ENCODE measurements at regions not wholly inside any gene's neighbourhood (a gene's known extent, or its start where the extent isn't known, plus 50 kb on each side); places are given as distances from the start of the nearest gene placed in this dataset.

DNA sequence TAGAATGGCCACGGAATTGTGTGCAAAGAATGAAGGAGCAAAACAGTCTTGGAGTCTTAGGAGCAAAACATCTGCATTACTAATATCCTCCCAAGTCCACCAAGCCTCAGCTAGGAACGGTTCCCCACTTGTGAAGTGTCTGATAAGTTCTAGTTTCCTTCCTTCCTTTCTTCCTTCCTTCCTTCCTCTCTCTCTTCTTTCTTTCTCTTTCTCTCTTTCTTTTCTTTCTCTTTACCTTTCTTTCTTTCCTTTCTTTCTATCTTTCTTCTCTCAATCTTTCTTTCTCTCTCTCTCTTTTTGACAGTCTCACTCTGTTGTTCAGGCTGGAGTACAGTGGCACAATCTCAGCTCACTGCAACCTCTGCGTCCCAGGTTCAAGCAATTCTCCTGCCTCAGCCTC, 160.8 kb downstream of the FOXL1 start:
- DNase-seq (ENCODE audit: low read depth in 2 of 2, low spot score in 1 of 2): no peak

- DNase-seq (ENCODE audit: low read depth in 2 of 2, low spot score in 1 of 2): no peak
Observed at GRCh38 chr16:86739808-86740207, 161.5 kb downstream of the FOXL1 start.

DNA sequence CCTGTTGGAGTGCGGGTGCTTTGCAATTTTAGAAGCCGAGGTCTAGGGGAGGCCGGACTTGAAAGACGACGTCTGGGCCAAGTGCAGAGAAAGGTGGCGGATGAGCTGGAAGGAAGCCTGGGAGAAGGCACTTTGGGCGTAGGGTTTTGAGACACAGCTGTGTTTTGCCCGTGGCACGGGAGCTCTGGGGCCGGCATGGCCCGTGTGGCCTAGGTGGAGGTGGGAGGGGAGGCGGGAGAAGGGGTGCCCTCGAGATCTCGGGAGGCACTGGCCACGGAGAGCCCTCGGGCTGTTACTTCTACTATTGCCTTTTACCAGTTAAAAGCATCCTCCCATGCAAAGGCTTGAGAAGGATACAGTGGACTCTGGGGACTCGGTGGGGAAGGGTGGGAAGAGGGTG, 161.9 kb downstream of the FOXL1 start:
- no peak for DNase-seq (ENCODE audit: low read depth in 2 of 2, low spot score in 1 of 2)

GRCh38 chr16:86740906-86741799, 162.8 kb downstream of the FOXL1 start:
- DNase-seq (ENCODE audit: low read depth in 2 of 2, low spot score in 1 of 2): no peak

DNA sequence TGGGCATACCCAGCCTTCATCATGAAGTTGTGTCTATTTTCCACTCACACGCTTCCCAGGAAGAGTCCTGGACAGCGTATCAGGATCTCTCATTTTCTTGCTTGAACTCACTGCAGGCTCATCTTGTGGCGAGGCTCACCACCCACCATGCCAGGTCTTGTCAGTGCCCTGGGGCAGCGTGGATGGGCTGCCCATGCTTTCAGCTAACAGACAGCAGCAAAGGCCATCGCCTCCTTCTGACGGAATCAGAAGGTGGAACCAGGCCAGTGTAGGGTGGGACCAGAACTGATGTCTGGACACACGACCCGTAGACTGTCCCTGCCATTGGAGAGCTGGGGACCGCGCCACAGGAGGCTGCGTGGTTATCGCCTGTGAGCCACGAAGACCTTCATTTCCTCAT, 169.4 kb downstream of the FOXL1 start:
- DNase-seq (ENCODE audit: low read depth in 2 of 2, low spot score in 1 of 2): no peak

- DNase-seq (ENCODE audit: low read depth in 2 of 2, low spot score in 1 of 2): no peak
Observed at GRCh38 chr16:86748652-86749051, 170.3 kb downstream of the FOXL1 start.

DNA sequence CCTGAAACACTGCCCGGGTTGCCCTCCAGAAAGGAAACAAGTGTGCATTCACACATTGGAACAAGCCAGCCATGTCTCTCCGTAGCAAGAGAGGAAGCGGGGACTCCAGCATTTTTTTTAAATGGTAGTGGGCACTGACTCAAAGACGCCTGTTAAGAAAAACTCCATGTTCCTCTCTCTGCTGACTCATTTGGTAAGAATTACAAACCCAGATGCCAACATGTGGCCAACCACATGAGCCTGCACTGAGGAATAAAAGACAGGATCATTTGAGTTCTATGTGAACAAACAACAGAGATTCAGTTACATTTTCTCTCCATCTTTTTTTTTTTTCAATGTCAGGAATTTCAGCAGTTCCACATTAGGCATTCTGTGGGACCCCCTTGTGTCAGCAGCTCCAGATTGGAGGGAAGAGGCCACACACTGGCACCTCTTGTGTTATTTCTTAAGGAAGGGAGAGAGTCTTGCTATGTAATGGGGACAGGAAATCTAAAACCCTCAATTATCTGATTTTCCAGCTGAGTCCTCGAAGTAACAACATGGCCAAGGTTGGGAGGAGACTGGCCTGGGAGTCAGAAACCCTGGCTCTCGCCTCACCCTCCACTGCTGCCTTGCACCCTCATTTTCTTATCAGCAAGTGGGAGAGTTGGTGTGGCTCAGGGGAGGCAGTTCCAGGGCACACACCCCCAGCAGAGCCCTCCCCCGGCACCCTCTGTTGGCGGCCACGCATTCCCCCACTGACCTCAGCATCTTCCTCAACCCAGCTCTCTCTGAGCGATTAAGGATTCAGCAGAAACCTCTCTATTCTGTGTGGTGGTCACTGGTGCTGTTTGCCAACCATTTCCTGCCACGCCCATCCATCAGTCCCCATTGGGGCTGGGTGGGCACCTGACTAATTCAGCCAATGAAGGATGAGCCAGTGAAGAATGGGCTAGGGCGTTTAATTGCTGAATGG, 173.0 kb downstream of the FOXL1 start:
- no peak for DNase-seq (ENCODE audit: low read depth in 2 of 2, low spot score in 1 of 2)

- no peak for DNase-seq (ENCODE audit: low read depth in 2 of 2, low spot score in 1 of 2)
Observed at GRCh38 chr16:86752582-86753175, 174.3 kb downstream of the FOXL1 start.

DNA sequence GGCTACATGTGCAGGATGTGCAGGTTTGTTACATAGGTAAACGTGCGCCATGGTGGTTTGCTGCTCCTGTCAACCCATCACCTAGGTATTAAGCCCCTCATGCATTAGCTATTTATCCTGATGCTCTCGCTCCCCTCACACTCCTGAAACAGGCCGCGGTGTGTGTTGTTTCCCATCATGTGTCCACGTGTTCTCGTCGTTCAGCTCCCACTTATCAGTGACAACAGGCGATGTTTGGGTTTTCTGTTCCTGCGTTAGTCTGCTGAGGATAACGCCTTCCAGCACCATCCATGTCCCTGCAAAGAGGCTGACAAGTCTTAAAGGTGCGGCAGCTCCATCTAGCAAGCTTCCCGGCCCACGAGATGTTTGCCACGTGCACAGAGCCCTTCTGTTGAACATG, 175.1 kb downstream of the FOXL1 start:
- DNase-seq (ENCODE audit: low read depth in 2 of 2, low spot score in 1 of 2): no peak

DNA sequence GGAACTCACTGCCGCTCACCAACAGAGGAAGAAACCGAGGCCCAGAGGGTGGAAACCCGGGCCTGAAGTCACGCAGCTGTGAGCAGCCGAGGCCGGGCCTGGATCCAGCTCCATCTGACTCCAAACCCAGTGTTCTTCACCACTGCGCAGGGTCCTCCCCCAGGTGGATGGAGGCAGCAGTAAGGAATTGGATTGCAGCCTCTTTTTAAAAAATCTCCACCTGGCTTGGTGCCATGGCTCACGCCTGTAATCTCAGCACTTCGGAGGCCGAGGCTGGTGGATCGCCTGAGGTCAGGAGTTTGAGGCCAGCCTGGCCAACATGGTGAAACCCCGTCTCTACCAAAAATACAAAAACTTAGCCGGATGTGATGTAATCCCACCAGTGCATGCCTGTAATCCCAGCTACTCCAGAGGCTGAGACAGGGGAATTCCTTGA, 177.2 kb downstream of the FOXL1 start:
- DNase-seq (ENCODE audit: low read depth in 2 of 2, low spot score in 1 of 2): no peak

DNA sequence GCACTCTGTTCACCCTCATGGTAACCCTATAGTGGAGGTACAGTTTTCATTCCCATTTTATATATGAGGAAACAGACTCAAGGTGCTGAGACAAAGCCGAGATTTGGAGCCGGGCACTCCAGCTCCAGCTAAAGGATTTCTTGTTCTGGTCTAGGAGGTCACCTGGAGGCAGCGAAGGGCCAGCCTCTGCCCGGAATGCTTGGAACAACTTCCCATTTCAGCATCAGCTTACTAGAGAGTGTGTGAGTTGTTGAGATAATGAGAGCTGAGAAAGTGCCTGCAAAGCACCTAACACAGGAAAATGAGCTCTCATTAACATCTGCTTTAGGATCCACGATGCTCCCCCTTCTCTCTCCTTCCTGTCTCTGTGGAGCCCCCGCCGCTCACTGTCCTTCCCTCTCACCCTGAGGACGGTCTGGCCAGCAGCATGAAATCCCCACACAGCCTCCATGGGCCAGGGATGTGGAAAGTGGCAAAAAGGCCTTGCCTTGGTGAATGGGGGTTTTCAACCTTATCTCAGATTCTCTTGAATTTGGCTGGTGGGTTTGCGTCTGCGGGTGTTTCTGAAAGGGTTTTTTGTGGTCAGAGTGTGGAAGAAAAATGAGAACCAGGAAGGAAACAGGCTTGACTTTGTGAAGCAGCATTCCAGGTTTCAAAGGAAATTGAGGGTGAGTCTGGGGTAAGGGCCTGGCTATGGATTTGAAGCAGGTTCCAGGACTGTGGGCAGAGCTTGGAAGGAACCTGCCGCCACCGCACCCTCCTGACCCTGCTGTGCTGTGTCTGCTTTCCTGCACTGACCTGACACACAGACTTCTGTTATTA, 178.7 kb downstream of the FOXL1 start:
- no peak for DNase-seq (ENCODE audit: low read depth in 2 of 2, low spot score in 1 of 2)

DNA sequence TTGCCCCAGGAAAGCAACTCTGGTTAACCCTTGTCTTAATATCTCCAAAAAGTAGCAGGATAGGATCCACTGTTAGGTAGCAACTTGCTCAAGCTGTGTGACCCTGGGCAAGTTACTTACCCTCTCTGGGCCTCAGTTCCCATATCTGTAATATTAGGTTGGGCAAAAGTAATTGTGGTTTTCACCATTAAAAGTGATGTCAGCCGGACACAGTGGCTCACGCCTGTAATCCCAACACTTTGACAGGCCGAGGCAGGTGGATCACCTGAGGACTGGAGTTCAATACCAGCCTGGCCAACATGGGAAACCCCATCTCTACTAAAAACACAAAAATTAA, 179.3 kb downstream of the FOXL1 start:
- no peak for DNase-seq (ENCODE audit: low read depth in 2 of 2, low spot score in 1 of 2)

DNA sequence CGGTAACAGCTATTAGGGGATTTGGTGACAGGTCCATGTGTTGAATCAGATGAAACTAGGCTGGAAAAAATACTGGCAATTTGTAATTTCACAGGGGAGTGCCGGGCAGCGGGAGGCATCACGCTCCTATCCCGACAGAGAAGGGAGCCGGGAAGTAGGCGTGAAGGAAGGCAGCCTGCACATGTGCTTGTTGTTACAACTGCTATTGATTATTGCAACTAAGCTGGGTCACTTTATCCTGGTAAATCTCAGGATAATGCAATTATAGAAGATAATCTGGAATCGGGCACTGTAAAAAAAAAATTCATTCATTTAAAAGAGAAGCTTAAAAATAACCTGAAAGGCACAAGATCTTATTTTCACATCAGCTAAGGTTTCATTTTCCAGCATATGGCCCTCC, 180.6 kb downstream of the FOXL1 start:
- no peak for DNase-seq (ENCODE audit: low read depth in 2 of 2, low spot score in 1 of 2)

- DNase-seq (ENCODE audit: low read depth in 2 of 2, low spot score in 1 of 2): peak in 1 of 2 donors; percentile 24
Observed at GRCh38 chr16:86761111-86762031, 183.0 kb downstream of the FOXL1 start.

DNA sequence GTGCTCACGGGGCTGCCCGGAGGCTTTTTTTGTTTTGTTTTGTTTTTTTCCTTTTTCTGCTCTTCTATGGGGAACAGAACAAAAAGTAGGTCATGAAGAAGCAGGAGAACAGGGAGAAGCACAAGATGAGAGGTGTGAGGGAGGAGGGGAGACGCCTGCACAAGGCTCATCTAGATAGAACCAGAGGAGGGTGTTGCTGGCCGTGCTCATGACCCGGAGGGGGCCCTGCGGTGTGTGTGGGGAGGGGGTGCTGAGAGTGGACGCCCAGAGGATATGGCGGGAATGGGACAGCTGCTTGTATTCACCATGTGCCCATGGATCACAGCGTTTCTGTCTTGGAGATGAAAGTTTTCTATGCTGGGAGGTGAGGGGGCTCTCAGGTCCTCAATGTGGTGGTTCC, 183.7 kb downstream of the FOXL1 start:
- DNase-seq (ENCODE audit: low read depth in 2 of 2, low spot score in 1 of 2): no peak

GRCh38 chr16:86763819-86764218, 185.5 kb downstream of the FOXL1 start:
- DNase-seq (ENCODE audit: low read depth in 2 of 2, low spot score in 1 of 2): no peak

DNA sequence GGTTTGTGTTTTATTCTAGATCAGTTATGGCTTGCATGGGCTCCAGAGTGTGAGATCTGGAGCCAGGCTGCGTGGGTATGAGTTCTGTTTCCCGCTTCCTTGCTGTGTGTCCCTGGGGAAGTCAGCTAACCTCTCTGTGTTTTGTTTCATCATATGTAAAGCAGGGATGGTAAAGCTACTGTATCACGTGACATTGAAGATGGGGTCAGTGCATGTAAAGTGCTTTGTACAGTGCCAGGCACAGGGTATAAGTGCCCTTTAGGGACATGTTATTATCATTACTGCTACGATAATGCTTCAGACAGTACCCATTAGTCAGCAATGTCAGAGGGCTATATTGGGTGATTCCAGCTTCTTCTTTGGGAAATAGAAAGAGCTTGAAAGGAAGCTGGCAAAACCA, 186.2 kb downstream of the FOXL1 start:
- DNase-seq (ENCODE audit: low read depth in 2 of 2, low spot score in 1 of 2): no peak

DNA sequence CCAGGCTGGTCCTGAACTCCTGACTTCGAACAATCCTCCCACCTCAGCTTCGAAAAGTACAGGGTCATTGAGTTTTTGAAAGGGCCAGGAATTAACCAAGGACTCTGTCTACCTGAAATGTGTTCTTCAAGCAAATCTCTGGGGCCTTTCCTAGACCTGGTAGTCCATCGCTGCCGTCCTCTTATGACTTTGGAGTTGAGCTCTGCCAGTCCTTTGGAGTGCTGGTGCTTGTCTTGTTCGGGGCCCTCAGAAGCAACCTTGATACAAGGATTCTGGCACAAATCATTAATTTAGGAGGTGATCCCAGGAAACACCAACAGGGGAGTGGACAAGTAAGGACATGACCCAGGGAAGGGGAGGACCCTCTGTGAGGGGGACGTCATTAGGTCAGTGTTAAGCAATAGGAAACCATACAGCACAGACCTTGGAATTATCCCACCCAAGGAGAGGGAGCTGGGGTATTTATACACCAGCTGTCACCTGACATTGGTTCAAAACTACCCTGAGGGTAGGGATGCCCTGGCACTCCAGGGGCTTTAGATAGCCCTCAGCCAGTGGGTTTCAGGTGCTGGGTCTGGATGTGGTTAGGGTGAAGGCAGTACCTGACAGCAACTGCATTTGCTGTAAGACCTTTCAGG, 187.2 kb downstream of the FOXL1 start:
- no peak for DNase-seq (ENCODE audit: low read depth in 2 of 2, low spot score in 1 of 2)

DNA sequence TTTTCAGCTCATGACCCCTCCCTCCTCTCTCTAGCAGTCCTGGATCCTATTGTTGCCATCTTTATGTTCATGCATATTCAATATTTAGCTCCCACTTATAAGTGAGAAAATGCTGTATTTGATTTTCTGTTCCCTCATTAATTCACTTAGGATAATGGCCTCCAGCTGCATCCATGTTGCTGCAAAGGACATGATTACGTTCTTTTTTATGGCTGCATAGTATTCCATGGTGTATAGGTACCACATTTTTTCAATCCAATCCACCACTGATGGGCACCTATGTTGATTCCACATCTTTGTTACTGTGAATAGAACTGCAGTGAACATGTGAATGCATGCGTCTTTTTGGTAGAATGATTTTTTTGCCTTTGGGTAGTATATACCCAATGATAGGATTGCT, 188.4 kb downstream of the FOXL1 start:
- DNase-seq (ENCODE audit: low read depth in 2 of 2, low spot score in 1 of 2): no peak

All from stimulated activated CD8-positive, alpha-beta memory T cell treated with anti-CD3 and anti-CD28 coated beads, Interleukin-4, amount 100 ng/mL, for 4 hours (primary cell).